ENCODE measurements at regions not wholly inside any gene's neighbourhood (a gene's known extent, or its start where the extent isn't known, plus 50 kb on each side); places are given as distances from the start of the nearest gene placed in this dataset.

DNA sequence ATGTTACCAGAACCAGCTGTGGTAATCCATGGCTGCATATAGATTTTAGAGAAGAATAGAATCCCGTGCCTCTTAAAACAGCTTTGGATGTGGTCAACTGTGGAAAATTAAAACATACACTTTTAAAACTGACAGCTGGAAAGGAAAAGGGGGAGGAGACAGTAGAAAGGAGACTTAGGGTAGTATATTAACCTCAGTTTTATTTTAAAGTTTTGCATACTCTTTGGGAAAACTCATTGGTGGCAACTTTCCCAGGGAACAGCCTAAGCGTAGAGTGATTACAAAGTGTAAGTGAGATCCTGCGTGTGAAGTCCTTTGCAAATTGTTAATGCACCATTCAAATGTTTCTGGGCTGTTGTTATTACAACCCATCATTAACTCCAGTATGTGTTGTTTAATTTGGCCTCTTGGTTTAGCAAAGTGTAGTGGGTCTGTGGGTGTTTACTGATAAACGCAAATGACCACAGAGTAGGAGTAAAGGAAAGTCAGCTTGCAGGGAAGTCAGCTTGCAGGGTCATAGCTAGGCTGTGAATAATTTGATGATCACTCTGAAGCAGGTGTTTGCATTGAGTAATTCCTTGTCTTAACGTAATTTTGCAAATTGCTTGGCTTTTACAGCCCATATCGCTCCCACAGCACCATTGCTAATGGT is 88.0 kb upstream of the DBX1 start:
- H3K27me3 Mint-ChIP-seq (ENCODE audit: unreplicated experiment): no peaks in the 10 kb centered on the region
- H3K4me1 Mint-ChIP-seq (ENCODE audit: low read depth, unreplicated experiment): peaks cover 31% of the 10 kb centered on the region
- no peak overlapping the region for H3K27ac Mint-ChIP-seq (ENCODE audit: unreplicated experiment)
- DNase-seq: no peak
- TF ChIP-seq, protein P1, sequence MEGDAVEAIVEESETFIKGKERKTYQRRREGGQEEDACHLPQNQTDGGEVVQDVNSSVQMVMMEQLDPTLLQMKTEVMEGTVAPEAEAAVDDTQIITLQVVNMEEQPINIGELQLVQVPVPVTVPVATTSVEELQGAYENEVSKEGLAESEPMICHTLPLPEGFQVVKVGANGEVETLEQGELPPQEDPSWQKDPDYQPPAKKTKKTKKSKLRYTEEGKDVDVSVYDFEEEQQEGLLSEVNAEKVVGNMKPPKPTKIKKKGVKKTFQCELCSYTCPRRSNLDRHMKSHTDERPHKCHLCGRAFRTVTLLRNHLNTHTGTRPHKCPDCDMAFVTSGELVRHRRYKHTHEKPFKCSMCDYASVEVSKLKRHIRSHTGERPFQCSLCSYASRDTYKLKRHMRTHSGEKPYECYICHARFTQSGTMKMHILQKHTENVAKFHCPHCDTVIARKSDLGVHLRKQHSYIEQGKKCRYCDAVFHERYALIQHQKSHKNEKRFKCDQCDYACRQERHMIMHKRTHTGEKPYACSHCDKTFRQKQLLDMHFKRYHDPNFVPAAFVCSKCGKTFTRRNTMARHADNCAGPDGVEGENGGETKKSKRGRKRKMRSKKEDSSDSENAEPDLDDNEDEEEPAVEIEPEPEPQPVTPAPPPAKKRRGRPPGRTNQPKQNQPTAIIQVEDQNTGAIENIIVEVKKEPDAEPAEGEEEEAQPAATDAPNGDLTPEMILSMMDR (IDR thresholded peaks at IDR 0.05; ENCODE audit: partially characterized antibody, unreplicated experiment): no peak
- H3K36me3 Mint-ChIP-seq (ENCODE audit: unreplicated experiment): no peaks in the 10 kb centered on the region
- no peaks in the 10 kb centered on the region for H3K9me3 Mint-ChIP-seq (ENCODE audit: unreplicated experiment)
- H3K4me3 Mint-ChIP-seq (ENCODE audit: unreplicated experiment): peak overlapping the region; percentile 16

DNA sequence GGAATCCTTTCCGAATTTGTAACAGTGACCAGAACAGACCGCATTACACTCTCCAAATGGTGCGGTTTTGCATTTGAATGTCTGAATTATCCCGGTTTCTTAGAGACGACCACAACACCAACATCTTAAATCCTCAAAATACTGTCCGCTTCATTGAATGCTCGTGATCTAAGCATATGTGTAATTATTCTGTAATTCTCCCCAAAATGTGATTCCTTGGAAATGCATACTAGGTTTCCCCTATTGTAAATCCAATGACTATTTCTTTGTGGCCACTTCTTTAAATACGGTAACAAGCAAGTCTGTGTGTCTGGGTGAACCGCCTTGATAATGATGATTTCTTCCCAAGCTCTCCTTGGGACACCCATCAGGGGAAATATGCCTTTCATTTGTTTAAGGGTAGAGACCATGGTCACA is 87.3 kb upstream of the DBX1 start:
- H3K4me1 Mint-ChIP-seq (ENCODE audit: low read depth, unreplicated experiment): peaks cover 31% of the 10 kb centered on the region
- no peak for DNase-seq
- no peak overlapping the region for H3K4me3 Mint-ChIP-seq (ENCODE audit: unreplicated experiment)
- no peaks in the 10 kb centered on the region for H3K36me3 Mint-ChIP-seq (ENCODE audit: unreplicated experiment)
- TF ChIP-seq, protein P1 (IDR thresholded peaks at IDR 0.05; ENCODE audit: partially characterized antibody, unreplicated experiment): no peak
- H3K27ac Mint-ChIP-seq (ENCODE audit: unreplicated experiment): no peak overlapping the region
- H3K27me3 Mint-ChIP-seq (ENCODE audit: unreplicated experiment): no peaks in the 10 kb centered on the region
- H3K9me3 Mint-ChIP-seq (ENCODE audit: unreplicated experiment): no peaks in the 10 kb centered on the region

DNA sequence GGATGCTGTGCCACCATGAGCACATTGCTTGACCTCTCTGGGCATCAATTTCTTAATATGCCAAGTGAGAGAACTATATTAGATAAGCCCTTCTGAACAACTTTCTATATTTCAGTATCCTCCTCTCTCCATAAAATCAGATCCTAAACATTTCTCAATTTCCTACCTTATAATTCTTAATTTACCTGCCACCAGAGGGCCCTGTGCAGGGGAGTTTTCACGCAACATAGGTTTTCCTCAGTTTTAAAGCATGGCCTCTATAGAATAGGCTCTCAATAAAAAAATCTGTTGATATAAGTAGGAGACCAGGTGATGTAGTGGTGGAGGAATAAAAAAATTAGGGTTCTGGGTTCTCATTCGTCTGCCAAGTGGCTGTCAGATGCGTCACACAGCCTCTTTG is 83.7 kb upstream of the DBX1 start:
- H3K4me3 Mint-ChIP-seq (ENCODE audit: unreplicated experiment): no peak overlapping the region
- TF ChIP-seq, protein P1 (IDR thresholded peaks at IDR 0.05; ENCODE audit: partially characterized antibody, unreplicated experiment): peak; percentile 24
- peaks cover 2% of the 10 kb centered on the region for H3K27me3 Mint-ChIP-seq (ENCODE audit: unreplicated experiment)
- H3K9me3 Mint-ChIP-seq (ENCODE audit: unreplicated experiment): no peaks in the 10 kb centered on the region
- no peak overlapping the region for H3K27ac Mint-ChIP-seq (ENCODE audit: unreplicated experiment)
- peaks cover 23% of the 10 kb centered on the region for H3K4me1 Mint-ChIP-seq (ENCODE audit: low read depth, unreplicated experiment)
- no peak for DNase-seq
- H3K36me3 Mint-ChIP-seq (ENCODE audit: unreplicated experiment): no peaks in the 10 kb centered on the region

DNA sequence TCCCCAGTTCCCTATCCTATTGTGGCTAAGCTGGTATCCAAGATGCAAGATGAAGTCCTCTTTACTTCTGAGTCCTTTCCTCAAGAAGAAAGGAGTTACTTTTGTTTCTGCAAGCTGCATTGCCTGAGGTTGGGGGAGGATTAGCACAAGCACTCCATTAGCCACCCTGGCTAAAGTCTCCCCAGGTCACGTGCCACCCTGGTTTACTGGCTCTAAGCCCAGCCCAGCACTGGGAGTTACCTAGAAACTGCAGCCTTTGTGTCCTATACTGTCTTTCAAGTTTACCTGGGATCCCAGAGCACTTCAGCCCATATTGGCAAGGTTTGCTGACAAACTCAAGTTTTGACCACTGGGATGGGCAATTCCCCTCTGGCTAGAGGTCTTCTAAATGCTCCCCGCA is 78.4 kb upstream of the DBX1 start:
- no peak overlapping the region for H3K27ac Mint-ChIP-seq (ENCODE audit: unreplicated experiment)
- no peak for DNase-seq

DNA sequence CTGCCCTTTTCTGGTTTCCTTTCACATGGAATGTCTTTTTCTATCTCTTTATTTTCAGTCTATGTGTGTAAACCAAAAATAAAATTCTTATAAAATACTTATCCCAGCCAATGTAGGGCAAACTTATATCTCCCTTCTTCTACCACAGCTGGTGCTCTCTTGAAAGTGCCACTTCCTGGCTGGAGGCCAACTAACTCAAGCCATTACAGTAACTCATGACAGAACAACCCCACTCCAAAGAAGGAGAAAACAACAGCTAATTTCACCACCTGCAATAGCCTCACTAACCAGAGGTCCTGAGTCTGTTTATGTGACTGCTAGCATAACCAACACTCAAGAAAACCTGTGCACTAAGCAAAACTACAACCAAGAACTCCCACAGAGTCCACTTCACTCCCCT is 74.9 kb upstream of the DBX1 start:
- peaks cover 20% of the 10 kb centered on the region for H3K36me3 Mint-ChIP-seq (ENCODE audit: unreplicated experiment)
- no peaks in the 10 kb centered on the region for H3K4me1 Mint-ChIP-seq (ENCODE audit: low read depth, unreplicated experiment)
- TF ChIP-seq, protein P1 (IDR thresholded peaks at IDR 0.05; ENCODE audit: partially characterized antibody, unreplicated experiment): no peak

More for the DNA sequence above, 78.4 kb upstream of the DBX1 start:
- peaks cover 2% of the 10 kb centered on the region for H3K27me3 Mint-ChIP-seq (ENCODE audit: unreplicated experiment)
- no peaks in the 10 kb centered on the region for H3K9me3 Mint-ChIP-seq (ENCODE audit: unreplicated experiment)
- peaks cover 20% of the 10 kb centered on the region for H3K36me3 Mint-ChIP-seq (ENCODE audit: unreplicated experiment)
- TF ChIP-seq, protein P1 (IDR thresholded peaks at IDR 0.05; ENCODE audit: partially characterized antibody, unreplicated experiment): no peak
- no peak overlapping the region for H3K4me3 Mint-ChIP-seq (ENCODE audit: unreplicated experiment)
- H3K4me1 Mint-ChIP-seq (ENCODE audit: low read depth, unreplicated experiment): no peaks in the 10 kb centered on the region

More for the DNA sequence above, 74.9 kb upstream of the DBX1 start:
- no peak overlapping the region for H3K4me3 Mint-ChIP-seq (ENCODE audit: unreplicated experiment)
- H3K27me3 Mint-ChIP-seq (ENCODE audit: unreplicated experiment): peaks cover 2% of the 10 kb centered on the region
- H3K27ac Mint-ChIP-seq (ENCODE audit: unreplicated experiment): no peak overlapping the region
- H3K9me3 Mint-ChIP-seq (ENCODE audit: unreplicated experiment): no peaks in the 10 kb centered on the region
- DNase-seq: no peak

Data from glutamatergic neuron (in vitro differentiated cells).